Right atrium auricular region (tissue), 2 donors: ENCODE measurements at regions not wholly inside any gene's neighbourhood (a gene's known extent, or its start where the extent isn't known, plus 50 kb on each side); places are given as distances from the start of the nearest gene placed in this dataset.
"Not testable (repeated sequence)": the region's sequence is repeated elsewhere in the genome, so short reads cannot be mapped to it uniquely, and the experiment has no call there.

ENCODE experiments used
- DNase-seq: peaks from one replicate; pipeline ENCODE4 v3.0.0-alpha.2; 2019; ENCODE audit warnings: low spot score
- H3K27ac ChIP-seq, 2 donors: fragments of 200-600 bp; sonication (generic); 1 replicate in 1 of 2; 2 replicates in 1 of 2; pipeline ENCODE4 v1.5.1; 2016 to 2019
- H3K27me3 ChIP-seq, 2 donors: fragments of 200-600 bp; sonication (generic); one replicate each; pipeline versions ENCODE4 v1.5.1 to v1.6.0; 2017 to 2019
- H3K36me3 ChIP-seq: fragments of 200-600 bp; sonication (generic); one replicate; pipeline ENCODE4 v1.5.1; 2016
- H3K4me1 ChIP-seq, 2 donors: fragments of 200-600 bp; sonication (generic); one replicate each; pipeline versions ENCODE4 v1.5.1 to v1.6.0; 2017 to 2019
- H3K4me3 ChIP-seq, 2 donors: fragments of 200-600 bp; sonication (generic); 1 replicate in 1 of 2; 2 replicates in 1 of 2; pipeline ENCODE4 v1.5.1; 2017 to 2019; ENCODE audit warnings: mild to moderate bottlenecking in 1 of 2, moderate library complexity in 1 of 2
- H3K9me3 ChIP-seq, 2 donors: fragments of 200-600 bp; sonication (generic); one replicate each; pipeline ENCODE4 v1.5.1; 2019
- CTCF ChIP-seq, 2 donors: fragments of 200-600 bp; sonication (generic); IDR thresholded peaks; one replicate each; pipeline ENCODE4 v1.5.1; 2019; ENCODE audit warnings: antibody characterized with exemption in 2 of 2

GRCh38 chr21:15466329-15466728 is 263.5 kb upstream of the USP25 start:
- H3K4me1 ChIP-seq = no peaks in the 10 kb centered on the region
- H3K27ac ChIP-seq = no peak overlapping the region
- no peak for DNase-seq
- H3K27me3 ChIP-seq = no peaks in the 10 kb centered on the region
- H3K9me3 ChIP-seq = no peaks in the 10 kb centered on the region
- no peak overlapping the region for H3K4me3 ChIP-seq
- no peak for TF ChIP-seq CTCF (IDR thresholded peaks at IDR 0.05)
- H3K36me3 ChIP-seq = no peaks in the 10 kb centered on the region

GRCh38 chr21:15468368-15468767 is 261.4 kb upstream of the USP25 start:
- no peaks in the 10 kb centered on the region for H3K4me1 ChIP-seq
- H3K27me3 ChIP-seq = no peaks in the 10 kb centered on the region
- no peak for DNase-seq
- no peak overlapping the region for H3K27ac ChIP-seq
- H3K4me3 ChIP-seq = no peak overlapping the region
- no peak for TF ChIP-seq CTCF (IDR thresholded peaks at IDR 0.05)
- no peaks in the 10 kb centered on the region for H3K9me3 ChIP-seq
- no peaks in the 10 kb centered on the region for H3K36me3 ChIP-seq

GRCh38 chr21:15472108-15473040 is 257.4 kb upstream of the USP25 start:
- TF ChIP-seq CTCF (IDR thresholded peaks at IDR 0.05) = no peak
- no peak for DNase-seq
- Histone ChIP-seq H3K9me3 (no peaks in the 10 kb centered on the region), H3K4me3 (no peak overlapping the region), H3K27ac (no peak overlapping the region), H3K36me3 (no peaks in the 10 kb centered on the region), H3K27me3 (no peaks in the 10 kb centered on the region), H3K4me1 (no peaks in the 10 kb centered on the region)

- not testable (repeated sequence) for H3K27me3 ChIP-seq, H3K27ac ChIP-seq, H3K9me3 ChIP-seq, H3K4me1 ChIP-seq, H3K4me3 ChIP-seq, H3K36me3 ChIP-seq, DNase-seq
Observed at GRCh38 chr21:15477773-15478172, 252.0 kb upstream of the USP25 start.

- no peak for DNase-seq
- H3K27me3 ChIP-seq = no peaks in the 10 kb centered on the region
- no peak for TF ChIP-seq CTCF (IDR thresholded peaks at IDR 0.05)
- no peak overlapping the region for H3K27ac ChIP-seq
- H3K9me3 ChIP-seq = no peaks in the 10 kb centered on the region
- H3K36me3 ChIP-seq = no peaks in the 10 kb centered on the region
- H3K4me1 ChIP-seq = no peaks in the 10 kb centered on the region
- H3K4me3 ChIP-seq = no peak overlapping the region
Observed at GRCh38 chr21:15480160-15480559, 249.6 kb upstream of the USP25 start.

- no peaks in the 10 kb centered on the region for H3K27me3 ChIP-seq
- H3K4me1 ChIP-seq = no peaks in the 10 kb centered on the region
- DNase-seq = peak; percentile 89
- H3K27ac ChIP-seq = no peak overlapping the region
- TF ChIP-seq CTCF (IDR thresholded peaks at IDR 0.05) = peak; percentile 79 to 92
- H3K36me3 ChIP-seq = no peaks in the 10 kb centered on the region
- H3K4me3 ChIP-seq = no peak overlapping the region
- no peaks in the 10 kb centered on the region for H3K9me3 ChIP-seq
Observed at GRCh38 chr21:15483138-15483780, 246.5 kb upstream of the USP25 start.
